ENCODE measurements at regions not wholly inside any gene's neighbourhood (a gene's known extent, or its start where the extent isn't known, plus 50 kb on each side); places are given as distances from the start of the nearest gene placed in this dataset.

DNA sequence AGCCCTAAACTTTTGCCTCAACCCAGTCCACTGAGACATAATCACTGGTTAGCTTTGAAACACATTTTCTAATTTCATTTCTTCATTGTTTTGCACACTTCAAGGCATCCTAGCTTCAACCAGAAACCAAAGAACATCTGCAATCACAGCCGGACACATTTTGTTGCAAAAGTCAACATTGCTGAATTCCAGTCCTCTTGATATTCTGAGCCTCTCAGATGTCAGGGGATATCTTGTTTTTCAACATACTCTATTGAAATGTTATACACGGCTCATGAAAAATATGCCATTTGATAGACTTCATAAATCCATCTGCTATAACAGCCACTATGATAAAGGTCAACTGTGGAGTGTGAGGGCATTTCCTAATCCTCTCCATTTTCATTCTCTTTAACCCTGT is 241.6 kb upstream of the PUDP start:
- TF ChIP-seq, protein P1, sequence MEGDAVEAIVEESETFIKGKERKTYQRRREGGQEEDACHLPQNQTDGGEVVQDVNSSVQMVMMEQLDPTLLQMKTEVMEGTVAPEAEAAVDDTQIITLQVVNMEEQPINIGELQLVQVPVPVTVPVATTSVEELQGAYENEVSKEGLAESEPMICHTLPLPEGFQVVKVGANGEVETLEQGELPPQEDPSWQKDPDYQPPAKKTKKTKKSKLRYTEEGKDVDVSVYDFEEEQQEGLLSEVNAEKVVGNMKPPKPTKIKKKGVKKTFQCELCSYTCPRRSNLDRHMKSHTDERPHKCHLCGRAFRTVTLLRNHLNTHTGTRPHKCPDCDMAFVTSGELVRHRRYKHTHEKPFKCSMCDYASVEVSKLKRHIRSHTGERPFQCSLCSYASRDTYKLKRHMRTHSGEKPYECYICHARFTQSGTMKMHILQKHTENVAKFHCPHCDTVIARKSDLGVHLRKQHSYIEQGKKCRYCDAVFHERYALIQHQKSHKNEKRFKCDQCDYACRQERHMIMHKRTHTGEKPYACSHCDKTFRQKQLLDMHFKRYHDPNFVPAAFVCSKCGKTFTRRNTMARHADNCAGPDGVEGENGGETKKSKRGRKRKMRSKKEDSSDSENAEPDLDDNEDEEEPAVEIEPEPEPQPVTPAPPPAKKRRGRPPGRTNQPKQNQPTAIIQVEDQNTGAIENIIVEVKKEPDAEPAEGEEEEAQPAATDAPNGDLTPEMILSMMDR (IDR thresholded peaks at IDR 0.05) = no peak
- TF ChIP-seq POLR2A (IDR thresholded peaks at IDR 0.05) = no peak
